GM19463 (cell line): ENCODE measurements at regions not wholly inside any gene's neighbourhood (a gene's known extent, or its start where the extent isn't known, plus 50 kb on each side); places are given as distances from the start of the nearest gene placed in this dataset.
A peak's percentile ranks its signal among the peaks of the same experiment; 100 is the strongest.

Experiments used
- ATAC-seq: cut with Tn5 transposase; IDR thresholded peaks from one replicate; pipeline ENCODE4 v1.9.1; 2021; ENCODE audit warnings: mild to moderate bottlenecking, moderate library complexity; ENCODE audit not compliant: unreplicated experiment

GRCh38 chr10:84993251-84994035 lies 665.1 kb downstream of the CCSER2 start:
- ATAC-seq = no peak

GRCh38 chr10:84994722-84995121 lies 666.3 kb downstream of the CCSER2 start:
- no peak for ATAC-seq

GRCh38 chr10:84996580-84996979 lies 668.2 kb downstream of the CCSER2 start:
- ATAC-seq = no peak

GRCh38 chr10:84997870-84998269 lies 669.5 kb downstream of the CCSER2 start:
- ATAC-seq = no peak

- ATAC-seq = no peak
Measured at GRCh38 chr10:84999929-85000328, 671.5 kb downstream of the CCSER2 start.

DNA sequence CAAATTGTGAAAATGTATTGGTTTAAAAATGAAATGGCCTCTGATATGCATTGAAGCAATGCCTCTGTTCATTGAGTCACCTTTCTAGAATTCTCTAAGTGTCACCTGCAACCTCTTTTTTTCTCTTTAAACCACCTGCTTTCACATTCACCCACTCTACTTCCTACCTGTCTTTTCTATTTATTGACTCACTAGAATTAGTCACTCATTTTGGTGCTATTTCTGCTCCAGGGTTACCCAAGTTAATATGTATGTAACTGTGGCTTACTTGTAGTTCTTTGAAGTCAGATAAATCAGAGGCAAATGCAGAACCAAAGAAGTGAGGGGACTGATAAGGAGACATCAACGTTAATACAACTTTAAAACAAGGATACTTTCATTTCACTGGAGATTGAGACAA lies 674.7 kb downstream of the CCSER2 start:
- ATAC-seq = no peak

DNA sequence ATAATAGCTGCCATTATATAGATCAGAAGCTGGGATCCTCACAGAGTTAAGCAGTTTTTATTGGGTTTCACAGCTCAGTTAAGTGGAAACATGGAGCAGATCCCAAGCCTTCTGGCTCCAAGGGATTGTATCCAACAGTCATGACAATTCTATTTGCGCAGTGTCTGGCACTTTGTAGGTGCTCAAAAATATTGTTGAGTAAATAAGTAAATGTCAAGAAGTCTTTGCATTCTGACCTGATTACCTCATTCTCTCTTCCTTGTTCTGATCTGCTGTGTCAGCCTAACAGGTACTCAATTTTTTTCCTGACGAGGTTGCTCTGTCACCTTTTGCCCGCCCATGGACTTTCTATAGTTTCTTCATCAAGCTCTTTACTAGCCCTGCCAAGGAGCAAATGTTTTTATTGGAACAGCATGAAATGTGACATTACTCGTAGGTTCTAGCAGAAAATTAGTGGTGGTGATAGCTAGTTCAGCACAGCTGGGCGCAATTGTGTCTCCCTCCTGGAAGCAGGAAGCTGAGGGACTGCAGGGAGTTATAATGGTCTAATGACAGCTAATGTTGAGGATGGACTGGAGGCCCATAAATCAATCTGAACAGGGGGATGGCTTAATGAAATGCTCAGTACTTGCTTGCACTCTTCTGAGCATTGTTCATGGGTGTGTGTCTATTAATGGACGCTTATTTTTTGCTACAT lies 680.2 kb downstream of the CCSER2 start:
- no peak for ATAC-seq

DNA sequence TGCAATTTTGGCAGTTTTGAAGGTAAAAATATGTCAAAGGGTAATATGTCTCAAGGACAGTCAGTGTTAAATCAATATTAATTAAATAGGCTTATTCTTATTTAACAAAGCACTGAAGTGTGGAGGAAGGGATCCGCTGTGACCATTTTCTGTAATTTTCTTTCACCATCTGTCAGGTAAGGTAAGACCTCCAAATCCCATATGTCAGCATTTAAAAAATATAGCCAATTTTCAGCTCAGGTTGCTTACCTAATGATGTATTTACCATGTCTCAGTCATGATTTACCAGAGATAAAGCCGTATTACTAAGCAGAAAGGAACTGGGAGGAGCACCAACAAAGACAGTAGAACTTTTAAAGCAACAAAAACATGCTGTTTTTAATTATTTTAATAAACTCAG lies 683.9 kb downstream of the CCSER2 start:
- ATAC-seq = no peak

GRCh38 chr10:85026878-85027467 lies 698.6 kb downstream of the CCSER2 start:
- no peak for ATAC-seq

GRCh38 chr10:85032981-85033380 lies 704.6 kb downstream of the CCSER2 start:
- no peak for ATAC-seq

DNA sequence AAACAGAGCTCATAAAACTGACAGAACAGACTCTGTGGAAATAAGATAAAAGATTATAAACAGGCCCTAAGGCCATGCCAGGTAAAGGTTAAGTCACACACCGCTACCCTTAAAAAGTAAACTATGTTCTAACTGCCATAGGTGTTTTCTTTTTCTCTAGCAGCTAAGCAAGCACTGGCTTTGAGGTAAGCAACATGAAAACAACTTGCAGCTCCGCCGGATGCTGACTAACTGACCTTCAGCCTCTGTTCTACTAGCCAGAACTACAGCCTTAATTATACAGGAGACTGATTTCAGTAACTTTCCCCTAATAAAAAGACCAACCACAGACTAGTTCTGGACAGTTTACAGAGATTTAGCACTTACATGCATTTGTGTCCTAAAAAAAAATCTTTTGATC lies 708.3 kb downstream of the CCSER2 start:
- ATAC-seq = no peak

GRCh38 chr10:85039311-85039710 lies 710.9 kb downstream of the CCSER2 start:
- ATAC-seq = no peak

GRCh38 chr10:85043207-85043606 lies 714.8 kb downstream of the CCSER2 start:
- ATAC-seq = no peak

- no peak for ATAC-seq
Measured at GRCh38 chr10:85045046-85045445, 716.7 kb downstream of the CCSER2 start.

DNA sequence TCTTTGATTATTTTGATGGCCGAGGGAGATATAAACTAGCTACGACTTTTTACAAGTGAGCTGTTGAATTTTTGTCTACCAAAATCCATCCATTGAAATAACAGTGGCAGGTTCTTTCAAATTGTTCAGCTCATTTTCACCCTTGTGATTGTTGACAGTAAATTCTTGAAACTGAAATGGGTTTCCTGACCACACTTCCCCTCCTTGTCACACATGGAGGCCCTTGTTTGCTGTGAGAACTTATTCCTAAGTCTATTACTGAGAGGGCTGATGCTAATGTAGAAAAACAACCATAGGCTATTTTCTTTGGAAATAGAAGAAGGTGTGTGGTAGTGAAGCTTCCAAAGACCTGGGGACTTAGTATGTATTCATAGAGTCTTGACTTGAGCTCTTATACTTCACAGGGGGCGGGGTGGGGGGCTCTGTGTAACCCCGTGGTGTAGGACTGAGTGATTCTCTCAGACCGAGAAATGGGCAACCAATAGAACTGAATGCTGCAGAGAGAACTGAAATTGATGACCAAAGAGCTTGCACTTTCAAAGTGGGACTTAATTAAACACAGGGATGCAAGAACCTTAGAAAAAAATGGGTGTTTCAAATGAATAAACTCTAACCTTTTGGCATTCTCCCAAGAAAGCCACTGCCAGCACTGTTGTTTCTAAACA lies 718.9 kb downstream of the CCSER2 start:
- no peak for ATAC-seq

- no peak for ATAC-seq
Measured at GRCh38 chr10:85047979-85048378, 719.6 kb downstream of the CCSER2 start.

DNA sequence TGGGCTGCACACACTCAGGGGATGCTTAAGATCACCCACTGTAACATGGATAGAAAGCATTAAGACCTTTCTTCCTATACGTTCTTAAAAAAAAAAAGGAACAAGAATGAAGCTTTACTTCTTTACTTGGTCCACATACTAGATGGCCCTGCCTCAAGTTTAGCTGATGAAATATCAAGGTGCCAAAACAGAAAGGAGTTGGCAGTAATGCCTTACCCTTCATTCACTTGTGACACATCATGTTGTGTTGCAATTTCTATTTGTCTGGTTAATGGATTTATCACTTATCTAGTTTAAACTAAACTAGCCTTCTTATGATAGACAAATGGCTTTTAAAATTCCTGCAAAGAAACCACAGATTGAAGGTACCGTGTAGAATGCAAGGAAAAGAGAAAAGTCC lies 720.3 kb downstream of the CCSER2 start:
- ATAC-seq = no peak

DNA sequence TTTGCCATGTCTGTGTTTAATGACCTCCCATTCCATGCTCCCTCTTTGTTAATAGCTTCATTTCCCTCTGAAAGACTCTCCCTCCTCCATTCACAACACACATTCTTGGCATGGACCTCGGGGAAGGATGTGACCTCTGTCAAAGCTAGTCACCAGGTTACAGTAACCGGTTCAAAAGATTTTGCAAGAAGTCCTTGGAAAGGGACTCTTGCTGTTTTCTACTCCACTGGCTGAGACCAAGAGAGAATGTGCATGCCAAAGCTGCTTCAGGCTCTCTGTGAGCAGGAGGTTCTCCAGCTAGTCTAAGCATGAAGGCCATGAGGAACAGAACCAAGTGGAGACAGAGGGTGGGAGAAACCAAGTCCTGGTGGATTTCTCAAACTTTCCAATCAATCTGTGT lies 732.6 kb downstream of the CCSER2 start:
- ATAC-seq = no peak

- no peak for ATAC-seq
Measured at GRCh38 chr10:85061401-85061800, 733.0 kb downstream of the CCSER2 start.

- peak; percentile 75 for ATAC-seq
Measured at GRCh38 chr10:85067955-85068354, 739.6 kb downstream of the CCSER2 start.

DNA sequence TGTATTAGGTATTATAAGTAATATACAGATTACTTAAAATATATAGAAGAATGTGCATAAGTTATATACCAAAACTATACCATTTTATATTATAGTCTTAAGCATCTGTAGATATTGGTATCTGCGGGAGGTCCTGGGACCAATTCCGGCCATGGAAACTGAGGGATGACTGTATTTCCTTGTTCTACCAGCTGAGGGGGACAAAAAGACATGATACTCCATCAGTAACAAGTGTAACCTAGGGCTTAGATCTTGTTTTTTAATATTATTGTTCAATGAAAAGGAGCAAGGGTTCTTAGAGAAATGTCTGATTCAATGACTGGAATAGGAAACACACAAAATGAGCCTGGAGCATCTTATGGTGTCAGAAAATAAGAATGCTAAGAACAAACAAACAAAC lies 752.5 kb downstream of the CCSER2 start:
- no peak for ATAC-seq
